ENCODE measurements at regions not wholly inside any gene's neighbourhood (a gene's known extent, or its start where the extent isn't known, plus 50 kb on each side); places are given as distances from the start of the nearest gene placed in this dataset.

DNA sequence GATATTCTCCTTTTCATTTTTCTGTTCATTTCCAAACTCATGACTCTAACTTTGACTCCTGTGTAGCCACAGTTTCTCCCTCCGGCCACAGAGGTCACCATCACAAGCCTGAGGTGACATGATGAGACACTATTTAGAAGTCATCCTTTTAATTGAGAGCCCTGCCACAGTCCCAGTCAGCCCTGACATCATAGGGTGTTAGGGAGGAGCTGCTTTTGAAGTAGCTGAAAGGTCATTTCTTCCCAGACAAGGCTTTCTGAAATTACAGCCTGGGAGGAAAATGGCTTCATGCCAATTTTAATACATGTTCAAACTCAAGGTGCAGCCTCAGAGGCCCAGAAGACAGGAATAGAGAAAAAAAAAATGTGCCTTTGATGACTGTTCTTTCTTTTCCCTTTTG lies 532.8 kb upstream of the TGFBR2 start:
- no peak for TF ChIP-seq POLR2A (IDR thresholded peaks at IDR 0.05)
- TF ChIP-seq, protein P1, sequence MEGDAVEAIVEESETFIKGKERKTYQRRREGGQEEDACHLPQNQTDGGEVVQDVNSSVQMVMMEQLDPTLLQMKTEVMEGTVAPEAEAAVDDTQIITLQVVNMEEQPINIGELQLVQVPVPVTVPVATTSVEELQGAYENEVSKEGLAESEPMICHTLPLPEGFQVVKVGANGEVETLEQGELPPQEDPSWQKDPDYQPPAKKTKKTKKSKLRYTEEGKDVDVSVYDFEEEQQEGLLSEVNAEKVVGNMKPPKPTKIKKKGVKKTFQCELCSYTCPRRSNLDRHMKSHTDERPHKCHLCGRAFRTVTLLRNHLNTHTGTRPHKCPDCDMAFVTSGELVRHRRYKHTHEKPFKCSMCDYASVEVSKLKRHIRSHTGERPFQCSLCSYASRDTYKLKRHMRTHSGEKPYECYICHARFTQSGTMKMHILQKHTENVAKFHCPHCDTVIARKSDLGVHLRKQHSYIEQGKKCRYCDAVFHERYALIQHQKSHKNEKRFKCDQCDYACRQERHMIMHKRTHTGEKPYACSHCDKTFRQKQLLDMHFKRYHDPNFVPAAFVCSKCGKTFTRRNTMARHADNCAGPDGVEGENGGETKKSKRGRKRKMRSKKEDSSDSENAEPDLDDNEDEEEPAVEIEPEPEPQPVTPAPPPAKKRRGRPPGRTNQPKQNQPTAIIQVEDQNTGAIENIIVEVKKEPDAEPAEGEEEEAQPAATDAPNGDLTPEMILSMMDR (IDR thresholded peaks at IDR 0.05): no peak
